ENCODE measurements at regions not wholly inside any gene's neighbourhood (a gene's known extent, or its start where the extent isn't known, plus 50 kb on each side); places are given as distances from the start of the nearest gene placed in this dataset.
"Not testable (repeated sequence)": the region's sequence is repeated elsewhere in the genome, so short reads cannot be mapped to it uniquely, and the experiment has no call there.

DNA sequence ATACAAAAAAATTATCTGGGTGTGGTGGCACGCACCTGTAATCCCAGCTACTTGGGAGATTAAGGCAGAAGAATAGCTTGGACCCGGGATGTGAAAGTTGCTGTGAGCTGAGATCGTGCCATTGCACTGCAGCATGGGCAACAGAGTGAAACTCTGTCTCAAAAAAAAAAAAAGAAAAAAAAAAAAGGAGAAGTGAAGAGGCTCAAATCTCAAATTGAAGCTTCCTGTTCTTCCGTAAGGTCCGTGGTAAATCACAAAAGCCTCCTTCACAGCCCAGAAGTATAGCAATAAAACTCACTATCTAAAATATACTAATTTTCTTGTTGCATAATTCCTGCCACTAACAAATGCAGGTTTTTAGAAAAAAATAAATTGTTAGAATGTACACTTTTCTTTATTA is 498.2 kb upstream of the BRINP3 start:
- no peak for DNase-seq (ENCODE audit: low read depth)

GRCh38 chr1:191002768-191003167 is 525.1 kb upstream of the BRINP3 start:
- DNase-seq (ENCODE audit: low read depth): no peak

DNA sequence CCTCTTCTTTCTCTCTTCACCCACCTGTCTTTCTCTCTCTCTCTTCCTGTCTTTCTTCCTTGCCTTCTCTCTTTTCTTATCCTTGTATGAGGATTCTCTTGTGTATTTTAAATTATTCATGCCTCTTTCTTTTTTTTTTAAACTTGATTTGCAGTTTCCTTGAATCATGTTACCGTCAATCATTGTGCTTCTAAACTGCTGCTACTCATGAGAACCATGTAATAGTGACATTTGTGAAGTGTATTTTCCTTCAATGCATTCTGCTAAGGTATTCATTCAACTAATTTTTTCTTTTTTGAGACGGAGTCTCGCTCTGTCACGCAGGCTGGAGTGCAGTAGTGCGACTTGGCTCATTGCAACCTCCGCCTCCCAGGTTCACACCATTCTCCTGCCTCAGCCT is 539.1 kb upstream of the BRINP3 start:
- DNase-seq (ENCODE audit: low read depth): no peak

- no peak for DNase-seq (ENCODE audit: low read depth)
These were observed 545.2 kb upstream of the BRINP3 start for GRCh38 chr1:191022856-191023255.

DNA sequence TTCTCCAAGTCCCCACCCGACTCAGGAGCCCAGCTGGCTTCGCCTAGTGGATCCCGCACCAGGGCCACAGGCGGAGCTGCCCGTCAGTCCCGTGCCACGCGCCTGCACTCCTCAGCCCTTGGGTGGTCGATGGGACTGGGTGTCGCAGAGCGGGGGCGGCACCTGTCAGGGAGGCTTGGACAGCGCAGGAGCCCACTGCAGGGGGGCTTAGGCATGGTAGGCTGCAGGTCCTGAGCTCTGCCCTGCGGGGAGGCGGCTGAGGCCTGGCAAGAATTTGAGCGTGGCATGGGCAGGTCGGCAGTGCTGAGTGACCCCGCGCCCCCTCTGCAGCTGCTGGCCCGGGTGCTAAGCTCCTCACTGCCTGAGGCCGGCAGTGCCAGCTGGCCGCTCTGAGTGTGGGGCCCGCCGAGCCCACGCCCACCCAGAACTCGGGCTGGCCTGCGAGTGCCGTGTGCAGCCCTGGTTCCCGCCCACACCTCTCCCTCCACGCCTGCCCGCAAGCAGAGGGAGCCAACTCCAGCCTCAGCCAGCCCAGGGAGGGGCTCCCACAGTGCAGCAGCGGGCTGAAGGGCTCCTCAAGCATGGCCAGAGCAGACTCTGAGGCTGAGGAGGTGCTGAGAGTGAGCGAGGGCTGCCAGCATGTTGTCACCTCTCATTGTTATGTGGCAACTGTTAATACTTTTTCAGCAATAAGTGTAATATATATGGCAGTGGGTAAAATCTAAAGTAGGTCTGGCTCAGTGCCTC is 548.4 kb upstream of the BRINP3 start:
- DNase-seq (ENCODE audit: low read depth): no peak

DNA sequence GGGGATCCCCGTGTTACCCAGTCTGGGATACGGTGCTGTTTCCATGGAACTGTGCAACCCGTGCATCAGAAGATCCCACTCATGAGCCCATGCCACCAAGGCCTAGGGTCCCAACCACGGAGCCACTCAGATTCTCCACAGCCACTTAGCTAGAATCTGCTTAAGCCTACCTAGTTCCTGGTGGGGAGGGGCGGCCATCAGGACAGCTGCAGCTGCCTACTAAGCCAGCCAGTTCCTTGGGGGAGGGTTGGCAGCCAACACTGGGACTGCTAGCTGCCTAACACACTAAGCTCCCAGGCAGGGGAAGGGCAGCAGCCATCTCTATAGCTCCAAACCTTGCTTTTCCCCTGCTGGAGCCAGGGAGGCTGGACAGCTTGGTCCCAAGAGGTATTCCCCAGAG is 549.2 kb upstream of the BRINP3 start:
- DNase-seq (ENCODE audit: low read depth): no peak

DNA sequence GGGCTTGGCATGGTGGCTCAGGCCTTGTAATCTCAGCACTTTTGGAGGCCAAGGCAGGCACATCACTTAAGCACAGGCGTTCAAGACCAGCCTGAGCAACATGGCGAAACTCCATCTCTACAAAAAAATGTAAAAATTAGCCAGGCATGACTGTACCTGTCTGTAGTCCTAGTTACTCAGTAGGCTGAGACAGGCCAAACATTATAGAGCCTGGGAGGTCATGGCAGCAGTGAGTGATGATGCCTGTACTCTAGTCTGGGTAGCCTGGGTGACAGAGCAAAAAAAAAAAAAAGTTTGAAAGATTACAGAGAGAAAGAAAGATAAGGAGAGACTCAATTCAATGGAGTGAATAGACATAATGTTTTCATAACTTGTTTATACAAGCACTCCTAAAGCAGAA is 556.5 kb upstream of the BRINP3 start:
- no peak for DNase-seq (ENCODE audit: low read depth)

DNA sequence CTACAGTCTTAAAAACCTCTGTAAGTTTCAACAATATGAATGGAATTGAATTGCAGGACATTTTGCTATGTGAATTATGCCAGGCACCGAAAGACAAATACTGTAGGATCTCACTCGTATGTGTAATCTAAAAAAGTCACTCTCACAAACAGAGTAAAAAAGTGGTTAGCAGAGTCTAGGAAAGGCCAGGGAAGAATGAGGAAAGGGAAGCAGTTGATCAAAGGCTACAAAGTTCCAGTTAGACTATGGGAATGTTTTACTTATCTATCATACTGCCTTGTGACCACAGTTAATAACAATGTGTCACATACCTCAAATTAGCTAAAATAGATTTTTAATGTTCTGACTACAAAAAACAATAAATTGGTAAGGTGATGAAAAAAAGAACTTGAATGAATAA is 565.4 kb upstream of the BRINP3 start:
- DNase-seq (ENCODE audit: low read depth): no peak

GRCh38 chr1:191049781-191050180 is 572.1 kb upstream of the BRINP3 start:
- no peak for DNase-seq (ENCODE audit: low read depth)

DNA sequence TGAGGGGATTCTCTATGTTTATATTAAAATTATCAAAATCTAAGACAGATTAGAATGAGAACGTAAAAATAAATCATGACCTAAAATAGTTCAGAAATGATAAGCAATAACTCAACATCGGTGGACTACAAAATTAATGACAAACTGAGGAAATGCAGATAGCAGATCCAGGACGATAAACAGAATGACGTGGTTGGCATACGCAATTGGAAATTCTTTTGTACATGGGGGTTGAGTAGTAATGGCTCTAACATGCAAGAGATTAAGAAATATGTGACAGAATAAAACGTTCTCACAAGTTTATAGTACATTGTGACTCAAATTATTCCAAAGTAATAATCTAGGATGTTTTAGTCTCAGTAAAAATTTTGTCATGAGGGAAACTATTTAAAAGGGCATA is 575.2 kb upstream of the BRINP3 start:
- no peak for DNase-seq (ENCODE audit: low read depth)

GRCh38 chr1:191065346-191065745 is 587.7 kb upstream of the BRINP3 start:
- DNase-seq (ENCODE audit: low read depth): no peak

GRCh38 chr1:191065771-191066170 is 588.1 kb upstream of the BRINP3 start:
- DNase-seq (ENCODE audit: low read depth): no peak

- no peak for DNase-seq (ENCODE audit: low read depth)
These were observed 597.2 kb upstream of the BRINP3 start for GRCh38 chr1:191074881-191075280.

DNA sequence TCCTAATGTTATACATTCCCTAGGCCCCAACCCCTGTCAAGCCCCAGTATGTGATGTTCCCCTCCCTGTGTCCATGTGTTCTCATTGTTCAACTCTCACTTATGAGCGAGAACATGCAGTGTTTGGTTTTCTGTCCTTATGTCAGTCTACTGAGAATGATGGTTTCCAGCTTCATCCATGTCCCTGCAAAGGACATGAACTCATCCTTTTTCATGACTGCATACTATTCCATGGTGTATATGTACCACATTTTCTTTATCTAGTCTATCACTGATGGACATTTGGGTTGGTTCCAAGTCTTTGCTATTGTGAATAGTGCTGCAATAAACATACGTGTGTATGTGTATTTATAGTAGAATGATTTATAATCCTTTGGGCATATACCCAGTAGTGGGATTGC is 605.4 kb upstream of the BRINP3 start:
- not testable (repeated sequence) for DNase-seq (ENCODE audit: low read depth)

GRCh38 chr1:191085121-191085520 is 607.5 kb upstream of the BRINP3 start:
- DNase-seq (ENCODE audit: low read depth): no peak

DNA sequence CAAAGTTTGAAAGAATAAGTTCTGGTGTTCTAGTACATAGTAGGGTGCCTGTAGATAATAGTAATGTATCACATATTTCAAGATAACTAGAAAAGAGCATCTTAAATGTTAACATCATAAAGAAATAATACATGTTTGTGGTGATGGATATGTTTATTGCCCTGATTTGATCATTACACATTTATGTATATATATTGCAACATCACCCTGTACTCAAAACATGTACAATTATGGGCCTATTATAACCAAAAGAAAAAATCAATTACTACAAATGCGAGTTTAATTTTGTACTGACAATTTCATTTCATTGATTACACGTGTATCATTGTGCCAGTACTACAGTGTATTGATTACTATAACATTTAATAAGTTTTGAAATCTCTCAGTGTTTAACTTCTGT is 609.2 kb upstream of the BRINP3 start:
- DNase-seq (ENCODE audit: low read depth): no peak

GRCh38 chr1:191096405-191096804 is 618.7 kb upstream of the BRINP3 start:
- DNase-seq (ENCODE audit: low read depth): no peak

DNA sequence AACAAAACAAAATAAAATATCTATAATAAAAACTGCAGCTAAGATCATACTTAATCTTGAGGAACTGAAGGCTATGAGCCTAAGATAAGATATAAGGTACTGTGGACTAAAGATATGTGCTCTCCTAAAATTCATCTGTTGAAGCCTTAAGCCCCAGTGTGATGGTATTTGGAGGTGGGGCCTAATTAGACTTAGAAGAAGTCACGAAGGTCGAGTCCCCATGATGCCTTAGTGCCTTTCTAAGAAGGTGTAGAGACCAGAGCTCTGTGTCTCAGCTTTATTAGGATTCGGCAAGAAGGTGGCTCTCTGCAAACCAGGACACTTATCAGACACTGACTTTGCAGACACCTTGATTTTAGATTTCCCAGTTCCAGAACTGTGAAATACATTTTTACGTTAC is 622.0 kb upstream of the BRINP3 start:
- no peak for DNase-seq (ENCODE audit: low read depth)

DNA sequence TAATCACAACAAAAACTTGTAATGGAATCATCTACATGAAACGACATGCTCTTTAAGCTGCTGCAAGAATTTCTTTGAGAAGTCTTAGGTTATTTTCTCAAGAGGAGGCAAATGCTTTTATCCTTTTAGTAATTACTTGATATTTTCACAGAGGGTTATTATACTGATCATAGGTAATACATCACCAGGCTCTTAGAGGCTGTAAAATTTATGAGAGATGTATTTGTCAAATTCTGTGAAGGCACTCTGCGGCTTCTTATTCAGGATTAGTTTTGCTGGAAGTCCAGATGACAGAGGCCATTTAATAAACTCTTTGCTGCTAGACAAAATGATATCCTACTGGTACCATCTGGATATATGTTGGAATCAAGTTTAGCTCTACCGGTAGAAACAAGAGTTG is 624.3 kb upstream of the BRINP3 start:
- DNase-seq (ENCODE audit: low read depth): no peak

GRCh38 chr1:191125950-191126349 is 648.3 kb upstream of the BRINP3 start:
- no peak for DNase-seq (ENCODE audit: low read depth)

GRCh38 chr1:191134796-191135195 is 657.1 kb upstream of the BRINP3 start:
- no peak for DNase-seq (ENCODE audit: low read depth)

DNA sequence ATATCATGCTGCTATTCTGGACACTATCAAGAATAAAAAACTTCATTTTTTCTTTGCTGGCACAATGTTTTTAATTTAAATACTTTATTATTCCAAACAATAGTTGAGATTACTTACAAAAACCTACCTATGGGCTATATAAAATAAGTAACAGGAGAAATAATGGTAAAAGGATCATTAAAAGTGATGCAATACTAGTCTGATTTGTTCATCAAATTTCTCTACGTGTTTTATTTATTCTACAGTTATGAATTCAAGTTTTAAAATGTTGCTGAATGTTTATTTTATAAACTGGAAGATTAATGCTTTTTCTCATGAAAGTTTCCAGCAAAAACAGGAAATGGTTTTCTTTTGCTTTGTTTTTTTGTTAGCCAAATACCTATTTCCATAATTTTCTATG is 662.4 kb upstream of the BRINP3 start:
- DNase-seq (ENCODE audit: low read depth): no peak

- DNase-seq (ENCODE audit: low read depth): no peak
These were observed 665.1 kb upstream of the BRINP3 start for GRCh38 chr1:191142748-191143147.

GRCh38 chr1:191145834-191146233 is 668.2 kb upstream of the BRINP3 start:
- no peak for DNase-seq (ENCODE audit: low read depth)

Data from RPMI7951 (cell line).